ENCODE measurements at regions not wholly inside any gene's neighbourhood (a gene's known extent, or its start where the extent isn't known, plus 50 kb on each side); places are given as distances from the start of the nearest gene placed in this dataset.

GRCh38 chr7:79977481-79977880 is 157.2 kb upstream of the GNAI1 start:
- no peak for TF ChIP-seq POLR2A (IDR thresholded peaks at IDR 0.05; ENCODE audit: low read depth, low read length)
- no peak for TF ChIP-seq TAF1 (IDR thresholded peaks at IDR 0.05; ENCODE audit: borderline replicate concordance, low read depth, low read length)

Data from GM12892 (cell line).